Breast epithelium (tissue), 4 donors: ENCODE measurements at regions not wholly inside any gene's neighbourhood (a gene's known extent, or its start where the extent isn't known, plus 50 kb on each side); places are given as distances from the start of the nearest gene placed in this dataset.

ENCODE experiments used
- DNase-seq, 2 donors: peaks; one replicate each; pipeline ENCODE4 v3.0.0-alpha.2; 2019; ENCODE audit warnings: low spot score in 2 of 2
- H3K27ac ChIP-seq, 2 donors: fragments of 200-600 bp; sonication (generic) in 1 of 2; one replicate each; pipeline ENCODE4 v1.5.1; 2016 to 2019; ENCODE audit warnings: mild to moderate bottlenecking in 1 of 2
- H3K27me3 ChIP-seq, 2 donors: fragments of 200-600 bp; sonication (generic) in 1 of 2; one replicate each; pipeline versions ENCODE4 v1.5.1 to v1.6.0; 2017 to 2019; ENCODE audit warnings: control low read depth in 1 of 2, mild to moderate bottlenecking in 1 of 2
- H3K36me3 ChIP-seq: fragments of 200-600 bp; one replicate; pipeline ENCODE4 v1.5.1; 2019
- H3K4me1 ChIP-seq, 2 donors: fragments of 200-600 bp; sonication (generic); one replicate each; pipeline ENCODE4 v1.5.1; 2016 to 2019; ENCODE audit warnings: control low read depth in 1 of 2
- H3K4me3 ChIP-seq, 3 donors: fragments of 200-600 bp; sonication (generic); 1 replicate in 2 of 3; 2 replicates in 1 of 3; pipeline ENCODE4 v1.5.1; 2016 to 2019; ENCODE audit warnings: mild to moderate bottlenecking in 3 of 3, moderate library complexity in 2 of 3
- H3K9me3 ChIP-seq, 2 donors: fragments of 200-600 bp; sonication (generic) in 1 of 2; one replicate each; pipeline ENCODE4 v1.5.1; 2016 to 2019; ENCODE audit warnings: control low read depth in 1 of 2
- CTCF ChIP-seq, 3 donors: fragments of 450-650 bp; IDR thresholded peaks; one replicate each; pipeline ENCODE4 v1.5.1; 2016 to 2017; ENCODE audit warnings: antibody characterized with exemption in 3 of 3, mild to moderate bottlenecking in 3 of 3, moderate library complexity in 3 of 3
- POLR2A ChIP-seq: fragments of 450-650 bp; IDR thresholded peaks from one replicate; pipeline ENCODE4 v1.6.1; 2016; ENCODE audit warnings: antibody characterized with exemption, mild to moderate bottlenecking, moderate library complexity
- POLR2AphosphoS5 ChIP-seq, 3 donors: sonication (generic); formaldehyde crosslinking; IDR thresholded peaks; one replicate each; pipeline ENCODE4 v1.6.1; 2017; ENCODE audit warnings: antibody characterized with exemption in 3 of 3
- intact Hi-C: fragments of 100-400 bp; cut with DNase I; formaldehyde crosslinking; loops from one replicate; pipeline ENCODE4 v1.15.1; 2023; ENCODE audit warnings: low total_unique reads

- H3K27me3 ChIP-seq = no peaks in the 10 kb centered on the region
- H3K4me1 ChIP-seq = no peaks in the 10 kb centered on the region
- H3K9me3 ChIP-seq = no peaks in the 10 kb centered on the region
- no peak for DNase-seq
- intact Hi-C loops = no loop called here
- H3K27ac ChIP-seq = peak overlapping the region in 1 of 2 donors; percentile 38
- H3K4me3 ChIP-seq = peak overlapping the region in 1 of 3 donors; percentile 28
- H3K36me3 ChIP-seq = no peaks in the 10 kb centered on the region
- TF ChIP-seq POLR2AphosphoS5 (IDR thresholded peaks at IDR 0.05) (peak in 2 of 3 donors; percentile 44 to 47), POLR2A (no peak)
These were observed 92.6 kb upstream of the ZBTB20 start for GRCh38 chr3:115239717-115240116.

- intact Hi-C loops = no loop called here
- Histone ChIP-seq H3K27me3 (no peaks in the 10 kb centered on the region), H3K4me3 (no peak overlapping the region), H3K9me3 (no peaks in the 10 kb centered on the region), H3K36me3 (no peaks in the 10 kb centered on the region), H3K4me1 (no peaks in the 10 kb centered on the region), H3K27ac (no peak overlapping the region)
- TF ChIP-seq POLR2AphosphoS5 (IDR thresholded peaks at IDR 0.05) (no peak), POLR2A (no peak), CTCF (IDR thresholded peaks at IDR 0.05) (no peak)
- no peak for DNase-seq
These were observed 97.3 kb upstream of the ZBTB20 start for GRCh38 chr3:115244350-115244749.

- Histone ChIP-seq H3K4me1 (no peaks in the 10 kb centered on the region), H3K36me3 (no peaks in the 10 kb centered on the region), H3K27me3 (no peaks in the 10 kb centered on the region), H3K9me3 (no peaks in the 10 kb centered on the region), H3K27ac (no peak overlapping the region), H3K4me3 (no peak overlapping the region)
- no peak for TF ChIP-seq CTCF (IDR thresholded peaks at IDR 0.05)
- DNase-seq = no peak
- intact Hi-C loops = no loop called here
These were observed 98.3 kb upstream of the ZBTB20 start for GRCh38 chr3:115245438-115245837.

GRCh38 chr3:115245899-115246298 lies 98.8 kb upstream of the ZBTB20 start:
- H3K4me3 ChIP-seq = no peak overlapping the region
- intact Hi-C loops = no loop called here
- no peaks in the 10 kb centered on the region for H3K36me3 ChIP-seq
- no peak for DNase-seq
- no peaks in the 10 kb centered on the region for H3K9me3 ChIP-seq
- no peaks in the 10 kb centered on the region for H3K4me1 ChIP-seq
- no peak overlapping the region for H3K27ac ChIP-seq
- TF ChIP-seq POLR2A = no peak
- no peak for TF ChIP-seq POLR2AphosphoS5 (IDR thresholded peaks at IDR 0.05)
- TF ChIP-seq CTCF (IDR thresholded peaks at IDR 0.05) = no peak
- no peaks in the 10 kb centered on the region for H3K27me3 ChIP-seq

- Histone ChIP-seq H3K27ac (no peak overlapping the region), H3K4me1 (no peaks in the 10 kb centered on the region), H3K9me3 (no peaks in the 10 kb centered on the region), H3K36me3 (no peaks in the 10 kb centered on the region), H3K4me3 (no peak overlapping the region), H3K27me3 (no peaks in the 10 kb centered on the region)
- TF ChIP-seq POLR2AphosphoS5 (IDR thresholded peaks at IDR 0.05) = no peak
- TF ChIP-seq CTCF (IDR thresholded peaks at IDR 0.05) = no peak
- TF ChIP-seq POLR2A = no peak
- DNase-seq = no peak
- intact Hi-C loops = no loop called here
These were observed 99.5 kb upstream of the ZBTB20 start for GRCh38 chr3:115246461-115247020.

- intact Hi-C loops = no loop called here
- no peak overlapping the region for H3K27ac ChIP-seq
- TF ChIP-seq POLR2AphosphoS5 (IDR thresholded peaks at IDR 0.05) = no peak
- H3K27me3 ChIP-seq = no peaks in the 10 kb centered on the region
- H3K4me1 ChIP-seq = no peaks in the 10 kb centered on the region
- H3K4me3 ChIP-seq = no peak overlapping the region
- no peaks in the 10 kb centered on the region for H3K36me3 ChIP-seq
- no peak for DNase-seq
- H3K9me3 ChIP-seq = no peaks in the 10 kb centered on the region
These were observed 101.2 kb upstream of the ZBTB20 start for GRCh38 chr3:115248274-115248673.
